Liver (tissue), 3 donors: ENCODE measurements at regions not wholly inside any gene's neighbourhood (a gene's known extent, or its start where the extent isn't known, plus 50 kb on each side); places are given as distances from the start of the nearest gene placed in this dataset.

ENCODE experiments used
- EGR1 ChIP-seq, 2 donors: IDR thresholded peaks; 2 replicates each; pipeline ENCODE4 v1.6.1; 2016 to 2018; ENCODE audit warnings: antibody characterized with exemption in 2 of 2, low read depth in 2 of 2
- FOXA2 ChIP-seq: IDR thresholded peaks from 2 replicates; pipeline ENCODE4 v1.6.1; 2016; ENCODE audit warnings: antibody characterized with exemption
- GABPA ChIP-seq, 2 donors: IDR thresholded peaks in 1 of 2; conservative IDR thresholded peaks in 1 of 2; 2 replicates each; pipeline ENCODE4 v1.6.1; 2016; ENCODE audit warnings: antibody characterized with exemption in 2 of 2, mild to moderate bottlenecking in 1 of 2, moderate library complexity in 1 of 2
- HNF4A ChIP-seq, 2 donors: conservative IDR thresholded peaks; 2 replicates each; pipeline ENCODE4 v1.6.1; 2016; ENCODE audit warnings: antibody characterized with exemption in 2 of 2, mild to moderate bottlenecking in 2 of 2
- JUND ChIP-seq, 2 donors: IDR thresholded peaks; 2 replicates each; pipeline ENCODE4 v1.6.1; 2016; ENCODE audit warnings: antibody characterized with exemption in 2 of 2
- RAD21 ChIP-seq, 2 donors: IDR thresholded peaks; 2 replicates each; pipeline ENCODE4 v1.6.1; 2016; ENCODE audit warnings: antibody characterized with exemption in 2 of 2, mild to moderate bottlenecking in 2 of 2
- RXRA ChIP-seq, 2 donors: IDR thresholded peaks; 2 replicates each; pipeline ENCODE4 v1.6.1; 2017 to 2018; ENCODE audit warnings: antibody characterized with exemption in 2 of 2, mild to moderate bottlenecking in 1 of 2
- SP1 ChIP-seq: IDR thresholded peaks from 2 replicates; pipeline ENCODE4 v1.6.1; 2018; ENCODE audit warnings: antibody characterized with exemption, mild to moderate bottlenecking
- YY1 ChIP-seq: IDR thresholded peaks from 2 replicates; pipeline ENCODE4 v1.6.1; 2016; ENCODE audit warnings: antibody characterized with exemption, mild to moderate bottlenecking
- TF ChIP-seq, protein P1 (sequence below): fragments of 150-350 bp; IDR thresholded peaks from 2 replicates; pipeline ENCODE4 v1.5.1; 2017; ENCODE audit warnings: improper control_type of control experiment, low read depth, low read length; ENCODE audit not compliant: missing input control
- TF ChIP-seq, protein P2 (sequence below): IDR thresholded peaks from 2 replicates; pipeline ENCODE4 v1.6.1; 2016; ENCODE audit warnings: antibody characterized with exemption
- TF ChIP-seq, protein P3 (sequence below): IDR thresholded peaks from 2 replicates; pipeline ENCODE4 v1.6.1; 2016; ENCODE audit warnings: antibody characterized with exemption, mild to moderate bottlenecking
- TF ChIP-seq, protein P4 (sequence below): IDR thresholded peaks from 2 replicates; pipeline ENCODE4 v1.6.1; 2016; ENCODE audit warnings: antibody characterized with exemption
- TF ChIP-seq, protein P5 (sequence below): IDR thresholded peaks from 2 replicates; pipeline ENCODE4 v1.6.1; 2016; ENCODE audit warnings: antibody characterized with exemption
- donor health status: healthy.
- donor health status: healthy.

DNA sequence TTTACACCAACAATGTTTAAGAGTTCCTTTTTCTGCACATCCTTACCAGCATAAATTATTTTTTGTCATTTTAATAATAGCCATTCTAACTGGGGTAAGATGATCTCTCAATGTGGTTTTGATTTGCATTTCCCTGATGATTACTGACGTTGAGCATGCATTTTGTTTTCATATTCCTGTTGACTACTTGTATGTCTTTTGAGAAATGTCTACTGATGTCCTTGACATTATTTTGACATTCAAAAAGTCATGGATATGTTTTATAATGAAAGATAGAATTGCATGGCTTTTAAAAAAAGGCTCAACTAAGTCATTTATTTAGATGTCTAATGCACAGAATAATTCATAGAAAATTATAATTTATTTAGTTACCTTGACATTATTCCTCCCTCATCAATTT lies 381.6 kb upstream of the C9orf72 start:
- TF ChIP-seq YY1 (no peak), GABPA (IDR thresholded peaks at IDR 0.05 in 1 of 2, conservative IDR thresholded peaks at IDR 0.05 in 1 of 2) (no peak), EGR1 (IDR thresholded peaks at IDR 0.05; ENCODE audit: low read depth in 2 of 2) (no peak), RXRA (IDR thresholded peaks at IDR 0.05) (no peak), SP1 (no peak), RAD21 (IDR thresholded peaks at IDR 0.05) (no peak), FOXA2 (no peak), HNF4A (conservative IDR thresholded peaks at IDR 0.05) (no peak), JUND (IDR thresholded peaks at IDR 0.05) (no peak)
- TF ChIP-seq, protein P1, sequence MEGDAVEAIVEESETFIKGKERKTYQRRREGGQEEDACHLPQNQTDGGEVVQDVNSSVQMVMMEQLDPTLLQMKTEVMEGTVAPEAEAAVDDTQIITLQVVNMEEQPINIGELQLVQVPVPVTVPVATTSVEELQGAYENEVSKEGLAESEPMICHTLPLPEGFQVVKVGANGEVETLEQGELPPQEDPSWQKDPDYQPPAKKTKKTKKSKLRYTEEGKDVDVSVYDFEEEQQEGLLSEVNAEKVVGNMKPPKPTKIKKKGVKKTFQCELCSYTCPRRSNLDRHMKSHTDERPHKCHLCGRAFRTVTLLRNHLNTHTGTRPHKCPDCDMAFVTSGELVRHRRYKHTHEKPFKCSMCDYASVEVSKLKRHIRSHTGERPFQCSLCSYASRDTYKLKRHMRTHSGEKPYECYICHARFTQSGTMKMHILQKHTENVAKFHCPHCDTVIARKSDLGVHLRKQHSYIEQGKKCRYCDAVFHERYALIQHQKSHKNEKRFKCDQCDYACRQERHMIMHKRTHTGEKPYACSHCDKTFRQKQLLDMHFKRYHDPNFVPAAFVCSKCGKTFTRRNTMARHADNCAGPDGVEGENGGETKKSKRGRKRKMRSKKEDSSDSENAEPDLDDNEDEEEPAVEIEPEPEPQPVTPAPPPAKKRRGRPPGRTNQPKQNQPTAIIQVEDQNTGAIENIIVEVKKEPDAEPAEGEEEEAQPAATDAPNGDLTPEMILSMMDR = no peak
- TF ChIP-seq, protein P2, sequence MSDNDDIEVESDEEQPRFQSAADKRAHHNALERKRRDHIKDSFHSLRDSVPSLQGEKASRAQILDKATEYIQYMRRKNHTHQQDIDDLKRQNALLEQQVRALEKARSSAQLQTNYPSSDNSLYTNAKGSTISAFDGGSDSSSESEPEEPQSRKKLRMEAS = no peak
- TF ChIP-seq, protein P3, sequence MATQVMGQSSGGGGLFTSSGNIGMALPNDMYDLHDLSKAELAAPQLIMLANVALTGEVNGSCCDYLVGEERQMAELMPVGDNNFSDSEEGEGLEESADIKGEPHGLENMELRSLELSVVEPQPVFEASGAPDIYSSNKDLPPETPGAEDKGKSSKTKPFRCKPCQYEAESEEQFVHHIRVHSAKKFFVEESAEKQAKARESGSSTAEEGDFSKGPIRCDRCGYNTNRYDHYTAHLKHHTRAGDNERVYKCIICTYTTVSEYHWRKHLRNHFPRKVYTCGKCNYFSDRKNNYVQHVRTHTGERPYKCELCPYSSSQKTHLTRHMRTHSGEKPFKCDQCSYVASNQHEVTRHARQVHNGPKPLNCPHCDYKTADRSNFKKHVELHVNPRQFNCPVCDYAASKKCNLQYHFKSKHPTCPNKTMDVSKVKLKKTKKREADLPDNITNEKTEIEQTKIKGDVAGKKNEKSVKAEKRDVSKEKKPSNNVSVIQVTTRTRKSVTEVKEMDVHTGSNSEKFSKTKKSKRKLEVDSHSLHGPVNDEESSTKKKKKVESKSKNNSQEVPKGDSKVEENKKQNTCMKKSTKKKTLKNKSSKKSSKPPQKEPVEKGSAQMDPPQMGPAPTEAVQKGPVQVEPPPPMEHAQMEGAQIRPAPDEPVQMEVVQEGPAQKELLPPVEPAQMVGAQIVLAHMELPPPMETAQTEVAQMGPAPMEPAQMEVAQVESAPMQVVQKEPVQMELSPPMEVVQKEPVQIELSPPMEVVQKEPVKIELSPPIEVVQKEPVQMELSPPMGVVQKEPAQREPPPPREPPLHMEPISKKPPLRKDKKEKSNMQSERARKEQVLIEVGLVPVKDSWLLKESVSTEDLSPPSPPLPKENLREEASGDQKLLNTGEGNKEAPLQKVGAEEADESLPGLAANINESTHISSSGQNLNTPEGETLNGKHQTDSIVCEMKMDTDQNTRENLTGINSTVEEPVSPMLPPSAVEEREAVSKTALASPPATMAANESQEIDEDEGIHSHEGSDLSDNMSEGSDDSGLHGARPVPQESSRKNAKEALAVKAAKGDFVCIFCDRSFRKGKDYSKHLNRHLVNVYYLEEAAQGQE = no peak
- TF ChIP-seq, protein P4, sequence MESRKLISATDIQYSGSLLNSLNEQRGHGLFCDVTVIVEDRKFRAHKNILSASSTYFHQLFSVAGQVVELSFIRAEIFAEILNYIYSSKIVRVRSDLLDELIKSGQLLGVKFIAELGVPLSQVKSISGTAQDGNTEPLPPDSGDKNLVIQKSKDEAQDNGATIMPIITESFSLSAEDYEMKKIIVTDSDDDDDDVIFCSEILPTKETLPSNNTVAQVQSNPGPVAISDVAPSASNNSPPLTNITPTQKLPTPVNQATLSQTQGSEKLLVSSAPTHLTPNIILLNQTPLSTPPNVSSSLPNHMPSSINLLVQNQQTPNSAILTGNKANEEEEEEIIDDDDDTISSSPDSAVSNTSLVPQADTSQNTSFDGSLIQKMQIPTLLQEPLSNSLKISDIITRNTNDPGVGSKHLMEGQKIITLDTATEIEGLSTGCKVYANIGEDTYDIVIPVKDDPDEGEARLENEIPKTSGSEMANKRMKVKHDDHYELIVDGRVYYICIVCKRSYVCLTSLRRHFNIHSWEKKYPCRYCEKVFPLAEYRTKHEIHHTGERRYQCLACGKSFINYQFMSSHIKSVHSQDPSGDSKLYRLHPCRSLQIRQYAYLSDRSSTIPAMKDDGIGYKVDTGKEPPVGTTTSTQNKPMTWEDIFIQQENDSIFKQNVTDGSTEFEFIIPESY = no peak
- TF ChIP-seq, protein P5, sequence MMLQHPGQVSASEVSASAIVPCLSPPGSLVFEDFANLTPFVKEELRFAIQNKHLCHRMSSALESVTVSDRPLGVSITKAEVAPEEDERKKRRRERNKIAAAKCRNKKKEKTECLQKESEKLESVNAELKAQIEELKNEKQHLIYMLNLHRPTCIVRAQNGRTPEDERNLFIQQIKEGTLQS = no peak
